Tibial nerve (tissue), 3 donors: ENCODE measurements at regions not wholly inside any gene's neighbourhood (a gene's known extent, or its start where the extent isn't known, plus 50 kb on each side); places are given as distances from the start of the nearest gene placed in this dataset.

ENCODE experiments used
- CTCF ChIP-seq, 5 experiments: fragments of 200-600 bp in 3 of 5; fragments of 450-650 bp in 2 of 5; sonication (generic) in 3 of 5; IDR thresholded peaks; one replicate each; pipeline ENCODE4 v1.5.1; 2016 to 2019; ENCODE audit warnings: antibody characterized with exemption in 5 of 5, mild to moderate bottlenecking in 3 of 5, moderate library complexity in 2 of 5
- POLR2A ChIP-seq, 2 donors: fragments of 450-650 bp; IDR thresholded peaks; one replicate each; pipeline ENCODE4 v1.6.1; 2017; ENCODE audit warnings: antibody characterized with exemption in 2 of 2, mild to moderate bottlenecking in 2 of 2, moderate library complexity in 2 of 2

- TF ChIP-seq CTCF (IDR thresholded peaks at IDR 0.05) (no peak), POLR2A (IDR thresholded peaks at IDR 0.05) (no peak)
These were observed 164.6 kb downstream of the CARTPT start for GRCh38 chr5:71883742-71884103.
